ENCODE measurements at regions not wholly inside any gene's neighbourhood (a gene's known extent, or its start where the extent isn't known, plus 50 kb on each side); places are given as distances from the start of the nearest gene placed in this dataset.

DNA sequence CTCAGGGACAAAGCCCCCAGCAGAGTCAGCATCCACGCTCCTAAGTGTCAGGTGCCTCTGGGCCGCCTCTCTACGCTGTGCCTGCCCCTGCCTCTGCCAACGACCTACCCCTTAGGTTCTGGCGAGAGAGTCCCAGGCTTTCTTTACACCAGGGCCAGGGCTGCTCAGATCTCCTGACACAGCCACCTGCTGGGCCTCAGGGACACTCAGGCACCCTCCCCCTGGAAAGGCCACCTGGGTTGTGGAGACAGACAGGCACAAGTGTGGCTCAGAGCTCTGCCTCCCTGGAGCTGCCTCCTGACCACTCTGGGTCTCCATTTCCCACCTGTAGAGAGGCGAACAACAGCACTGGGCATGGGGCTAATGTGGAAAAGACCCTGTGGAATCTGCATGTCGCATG is 90.0 kb upstream of the ADRA2C start:
- Mint-ChIP-seq H3K4me1 (no peaks in the 10 kb centered on the region), H3K27me3 (ENCODE audit: low read depth) (no peaks in the 10 kb centered on the region), H3K4me3 (no peak overlapping the region), H3K36me3 (ENCODE audit: low read depth) (no peaks in the 10 kb centered on the region), H3K27ac (ENCODE audit: unreplicated experiment) (no peak overlapping the region), H3K9me3 (no peaks in the 10 kb centered on the region)
- no peak for TF ChIP-seq CTCF (conservative IDR thresholded peaks at IDR 0.05)
- no peak for DNase-seq (ENCODE audit: low read depth, low spot score)

- no peak overlapping the region for H3K27ac Mint-ChIP-seq (ENCODE audit: unreplicated experiment)
- no peak for DNase-seq (ENCODE audit: low read depth, low spot score)
- no peaks in the 10 kb centered on the region for H3K4me1 Mint-ChIP-seq
- no peaks in the 10 kb centered on the region for H3K36me3 Mint-ChIP-seq (ENCODE audit: low read depth)
- H3K9me3 Mint-ChIP-seq, result no peaks in the 10 kb centered on the region
- H3K4me3 Mint-ChIP-seq, result no peak overlapping the region
- no peaks in the 10 kb centered on the region for H3K27me3 Mint-ChIP-seq (ENCODE audit: low read depth)
- no peak for TF ChIP-seq CTCF (conservative IDR thresholded peaks at IDR 0.05)
These were observed 90.7 kb upstream of the ADRA2C start for GRCh38 chr4:3675251-3676115.

DNA sequence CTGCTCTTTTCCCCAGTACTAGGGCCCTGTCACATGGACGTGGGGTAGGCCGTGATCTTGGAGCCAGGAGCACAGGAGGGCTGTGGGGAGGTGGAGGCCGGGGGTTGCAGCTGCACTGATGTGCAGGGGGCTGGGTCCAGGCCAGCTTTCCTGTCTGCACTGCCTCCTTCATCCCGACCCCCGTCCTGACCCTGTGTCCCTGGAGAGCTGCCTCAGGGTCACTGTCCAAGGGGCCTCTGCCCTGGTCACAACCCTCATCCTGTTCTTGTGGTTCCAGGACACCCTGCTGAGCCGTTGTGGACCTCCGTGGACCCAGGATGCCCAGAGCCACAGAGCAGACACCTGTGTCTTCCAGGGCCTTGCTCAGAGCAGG is 91.7 kb upstream of the ADRA2C start:
- Mint-ChIP-seq H3K4me3 (no peak overlapping the region), H3K36me3 (ENCODE audit: low read depth) (no peaks in the 10 kb centered on the region), H3K27me3 (ENCODE audit: low read depth) (no peaks in the 10 kb centered on the region), H3K9me3 (no peaks in the 10 kb centered on the region), H3K4me1 (peaks cover 5% of the 10 kb centered on the region), H3K27ac (ENCODE audit: unreplicated experiment) (no peak overlapping the region)
- no peak for TF ChIP-seq CTCF (conservative IDR thresholded peaks at IDR 0.05)
- DNase-seq (ENCODE audit: low read depth, low spot score), result no peak

DNA sequence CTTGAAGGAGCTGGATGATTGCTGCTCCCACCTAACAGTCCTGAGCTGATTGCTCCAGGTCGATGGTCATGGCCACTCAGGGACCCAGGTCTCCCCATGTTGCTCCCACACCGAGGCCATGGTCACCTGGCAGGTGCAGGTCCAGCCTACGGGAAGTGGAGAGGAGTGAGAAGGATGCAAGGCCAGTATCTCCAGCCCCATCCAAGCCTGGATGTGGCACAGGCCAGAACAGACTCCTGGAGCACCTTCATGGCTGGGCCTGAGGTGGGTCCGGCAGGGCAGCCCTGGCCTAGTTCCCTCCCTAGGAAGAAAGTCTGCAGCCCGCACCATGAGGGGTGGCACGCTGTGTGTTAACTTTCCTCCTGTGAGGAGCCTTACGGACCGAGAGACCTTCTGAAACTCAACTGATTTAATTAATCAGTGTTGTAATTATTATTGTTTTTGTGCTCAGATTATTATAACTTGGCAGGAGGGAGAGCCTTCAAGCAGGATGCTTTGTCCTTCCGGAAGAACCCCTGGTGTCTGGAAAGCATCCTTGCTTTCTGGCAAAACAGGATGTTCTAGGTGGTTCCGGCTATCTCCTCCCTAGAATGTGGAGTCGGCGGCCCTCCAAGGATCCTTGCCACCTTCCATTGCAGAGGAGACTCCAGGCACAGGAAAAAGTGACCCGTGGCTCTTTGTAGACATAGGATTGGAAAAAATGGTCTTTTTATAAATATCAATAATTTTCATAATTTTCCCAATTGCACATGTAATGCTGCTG is 92.3 kb upstream of the ADRA2C start:
- H3K27me3 Mint-ChIP-seq (ENCODE audit: low read depth), result no peaks in the 10 kb centered on the region
- DNase-seq (ENCODE audit: low read depth, low spot score), result no peak
- no peak overlapping the region for H3K27ac Mint-ChIP-seq (ENCODE audit: unreplicated experiment)
- no peaks in the 10 kb centered on the region for H3K36me3 Mint-ChIP-seq (ENCODE audit: low read depth)
- no peaks in the 10 kb centered on the region for H3K9me3 Mint-ChIP-seq
- no peak for TF ChIP-seq CTCF (conservative IDR thresholded peaks at IDR 0.05)
- H3K4me3 Mint-ChIP-seq, result no peak overlapping the region
- H3K4me1 Mint-ChIP-seq, result peaks cover 5% of the 10 kb centered on the region

DNA sequence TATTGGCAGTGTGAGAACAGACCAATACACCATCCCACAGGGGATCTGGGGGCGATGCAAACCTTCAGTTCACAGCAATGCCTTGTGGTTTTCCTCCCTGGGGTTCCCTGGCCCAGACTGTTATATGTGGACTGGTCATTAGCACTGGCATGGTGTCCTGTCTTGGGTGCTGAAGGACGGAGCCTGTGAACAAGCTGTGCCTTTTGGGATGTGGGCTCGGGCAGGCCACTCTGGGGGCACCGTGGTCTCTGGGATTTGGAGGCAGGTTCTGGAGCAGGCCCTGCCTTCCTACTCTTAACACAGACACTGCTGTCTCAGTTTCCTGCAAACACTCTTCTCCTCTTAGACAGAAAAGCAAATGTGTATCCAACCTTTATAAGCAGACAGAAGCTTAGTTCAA is 93.0 kb upstream of the ADRA2C start:
- no peaks in the 10 kb centered on the region for H3K36me3 Mint-ChIP-seq (ENCODE audit: low read depth)
- H3K4me1 Mint-ChIP-seq, result peaks cover 5% of the 10 kb centered on the region
- H3K9me3 Mint-ChIP-seq, result no peaks in the 10 kb centered on the region
- no peak for TF ChIP-seq CTCF (conservative IDR thresholded peaks at IDR 0.05)
- no peak overlapping the region for H3K4me3 Mint-ChIP-seq
- DNase-seq (ENCODE audit: low read depth, low spot score), result no peak
- H3K27ac Mint-ChIP-seq (ENCODE audit: unreplicated experiment), result no peak overlapping the region
- H3K27me3 Mint-ChIP-seq (ENCODE audit: low read depth), result no peaks in the 10 kb centered on the region

Data from neural crest cell (in vitro differentiated cells).